SKM-1 treated with dmso at 0.1 percent for 144 hours (cell line): ENCODE measurements at regions not wholly inside any gene's neighbourhood (a gene's known extent, or its start where the extent isn't known, plus 50 kb on each side); places are given as distances from the start of the nearest gene placed in this dataset.

Experiments used
- DNase-seq: peaks from one replicate; lab custom pipeline; 2025; ENCODE audit not compliant: unreplicated experiment; lab: John Stamatoyannopoulos, UW

- no peak for DNase-seq
Observed at GRCh38 chr12:111310076-111310870, 58.6 kb downstream of the PHETA1 start.

- DNase-seq = no peak
Observed at GRCh38 chr12:111309584-111309983, 59.3 kb downstream of the PHETA1 start.

- DNase-seq = no peak
Observed at GRCh38 chr12:111308473-111308872, 60.4 kb downstream of the PHETA1 start.

- no peak for DNase-seq
Observed at GRCh38 chr12:111304642-111305071, 64.2 kb downstream of the PHETA1 start.

- no peak for DNase-seq
Observed at GRCh38 chr12:111303531-111303930, 65.4 kb downstream of the PHETA1 start.

GRCh38 chr12:111298582-111299436 is 70.1 kb downstream of the PHETA1 start:
- peak; percentile 1 for DNase-seq

- DNase-seq = no peak
Observed at GRCh38 chr12:111297703-111298426, 71.0 kb downstream of the PHETA1 start.

GRCh38 chr12:111296906-111297463 is 71.9 kb downstream of the PHETA1 start:
- DNase-seq = no peak

GRCh38 chr12:111295176-111295575 is 73.7 kb downstream of the PHETA1 start:
- DNase-seq = no peak

- no peak for DNase-seq
Observed at GRCh38 chr12:111293266-111294009, 75.5 kb downstream of the PHETA1 start.

GRCh38 chr12:111291357-111291756 is 77.5 kb downstream of the PHETA1 start:
- no peak for DNase-seq

GRCh38 chr12:111288771-111289170 is 80.1 kb downstream of the PHETA1 start:
- no peak for DNase-seq

GRCh38 chr12:111287125-111287900 is 81.6 kb downstream of the PHETA1 start:
- no peak for DNase-seq

GRCh38 chr12:111285200-111285599 is 83.7 kb downstream of the PHETA1 start:
- DNase-seq = no peak

- no peak for DNase-seq
Observed at GRCh38 chr12:111284709-111285108, 84.2 kb downstream of the PHETA1 start.

GRCh38 chr12:111283966-111284365 is 84.9 kb downstream of the PHETA1 start:
- no peak for DNase-seq

GRCh38 chr12:111283521-111283920 is 85.4 kb downstream of the PHETA1 start:
- DNase-seq = no peak

- no peak for DNase-seq
Observed at GRCh38 chr12:111277570-111277969, 91.3 kb downstream of the PHETA1 start.

GRCh38 chr12:111276146-111276545 is 92.7 kb downstream of the PHETA1 start:
- no peak for DNase-seq

GRCh38 chr12:111275308-111275707 is 93.6 kb downstream of the PHETA1 start:
- DNase-seq = no peak
